ENCODE measurements at regions not wholly inside any gene's neighbourhood (a gene's known extent, or its start where the extent isn't known, plus 50 kb on each side); places are given as distances from the start of the nearest gene placed in this dataset.

DNA sequence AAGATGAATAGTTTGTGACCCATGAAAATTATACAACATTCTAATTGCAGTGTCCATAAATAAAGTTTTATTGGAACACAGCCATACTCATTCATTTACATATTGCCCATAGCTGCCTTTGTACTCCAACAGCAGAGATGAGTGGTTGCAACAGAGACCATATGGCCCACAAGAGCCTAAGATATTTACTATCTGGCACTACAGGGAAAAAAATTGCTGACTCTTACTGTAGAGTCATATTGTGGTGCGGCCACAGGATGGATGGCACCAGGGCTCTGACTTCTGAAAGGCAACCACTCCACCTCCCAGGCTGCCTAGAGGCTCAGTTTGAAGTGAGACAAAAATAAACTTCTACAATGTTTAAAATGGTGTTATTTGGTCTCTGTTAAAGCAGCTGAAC is 404.0 kb upstream of the ATP5MC3 start:
- ATAC-seq: no peak
- no peak for TF ChIP-seq ZFP30 (CRISPR knock-in tag; IDR thresholded peaks at IDR 0.05)
- no peak for TF ChIP-seq TOX (CRISPR knock-in tag; IDR thresholded peaks at IDR 0.05; ENCODE audit: borderline replicate concordance)
- no peak for TF ChIP-seq OSR1 (CRISPR knock-in tag; IDR thresholded peaks at IDR 0.05)
- TF ChIP-seq ZFP3 (CRISPR knock-in tag; IDR thresholded peaks at IDR 0.05): no peak
- TF ChIP-seq SNAI2 (CRISPR knock-in tag; IDR thresholded peaks at IDR 0.05): no peak
- TF ChIP-seq, protein P1, sequence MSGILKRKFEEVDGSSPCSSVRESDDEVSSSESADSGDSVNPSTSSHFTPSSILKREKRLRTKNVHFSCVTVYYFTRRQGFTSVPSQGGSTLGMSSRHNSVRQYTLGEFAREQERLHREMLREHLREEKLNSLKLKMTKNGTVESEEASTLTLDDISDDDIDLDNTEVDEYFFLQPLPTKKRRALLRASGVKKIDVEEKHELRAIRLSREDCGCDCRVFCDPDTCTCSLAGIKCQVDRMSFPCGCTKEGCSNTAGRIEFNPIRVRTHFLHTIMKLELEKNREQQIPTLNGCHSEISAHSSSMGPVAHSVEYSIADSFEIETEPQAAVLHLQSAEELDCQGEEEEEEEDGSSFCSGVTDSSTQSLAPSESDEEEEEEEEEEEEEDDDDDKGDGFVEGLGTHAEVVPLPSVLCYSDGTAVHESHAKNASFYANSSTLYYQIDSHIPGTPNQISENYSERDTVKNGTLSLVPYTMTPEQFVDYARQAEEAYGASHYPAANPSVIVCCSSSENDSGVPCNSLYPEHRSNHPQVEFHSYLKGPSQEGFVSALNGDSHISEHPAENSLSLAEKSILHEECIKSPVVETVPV (CRISPR knock-in tag; IDR thresholded peaks at IDR 0.05): no peak
- no peak for TF ChIP-seq RARB (CRISPR knock-in tag; IDR thresholded peaks at IDR 0.05)
- no peak for TF ChIP-seq CSDC2 (CRISPR knock-in tag; IDR thresholded peaks at IDR 0.05)
- TF ChIP-seq PATZ1 (CRISPR knock-in tag; IDR thresholded peaks at IDR 0.05; ENCODE audit: borderline replicate concordance): no peak
- no peak for TF ChIP-seq ZC3H10 (CRISPR knock-in tag; IDR thresholded peaks at IDR 0.05)
- TF ChIP-seq TCF4 (CRISPR knock-in tag; IDR thresholded peaks at IDR 0.05; ENCODE audit: borderline replicate concordance): no peak
- no peak for TF ChIP-seq ESRRG (CRISPR knock-in tag; IDR thresholded peaks at IDR 0.05)
- TF ChIP-seq CREB5 (CRISPR knock-in tag; IDR thresholded peaks at IDR 0.05; ENCODE audit: low read depth): no peak
- TF ChIP-seq ARNTL (CRISPR knock-in tag; IDR thresholded peaks at IDR 0.05; ENCODE audit: borderline replicate concordance, low read depth): no peak
- no peak for TF ChIP-seq BACH2 (CRISPR knock-in tag; IDR thresholded peaks at IDR 0.05; ENCODE audit: borderline replicate concordance)
- no peak for TF ChIP-seq ZNF70 (CRISPR knock-in tag; IDR thresholded peaks at IDR 0.05)
- TF ChIP-seq PPARA (CRISPR knock-in tag; IDR thresholded peaks at IDR 0.05; ENCODE audit: borderline replicate concordance): no peak
- no peak for TF ChIP-seq ZNF8 (CRISPR knock-in tag; IDR thresholded peaks at IDR 0.05)

DNA sequence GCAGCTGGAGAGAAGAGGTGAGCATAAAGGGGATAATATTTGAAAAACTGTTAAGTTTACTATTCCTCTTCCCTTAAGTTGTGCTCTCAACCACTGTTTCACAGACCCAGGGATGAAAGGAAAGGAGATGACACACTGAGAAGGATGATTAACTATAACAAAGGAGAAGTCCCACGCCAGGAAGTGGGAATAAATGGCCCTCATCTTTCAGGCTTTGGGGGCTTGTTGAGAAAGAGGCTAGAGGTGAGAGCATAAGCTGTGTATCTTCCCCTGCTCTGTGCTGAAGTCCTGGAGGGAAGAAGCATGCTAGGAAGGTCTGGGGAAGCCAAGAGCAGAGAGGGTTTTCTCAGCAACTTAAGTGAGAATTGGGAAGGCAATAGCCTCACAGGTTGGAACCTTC is 399.1 kb upstream of the ATP5MC3 start:
- TF ChIP-seq ARNTL (CRISPR knock-in tag; IDR thresholded peaks at IDR 0.05; ENCODE audit: borderline replicate concordance, low read depth) (no peak), ZC3H10 (CRISPR knock-in tag; IDR thresholded peaks at IDR 0.05) (no peak), ESRRG (CRISPR knock-in tag; IDR thresholded peaks at IDR 0.05) (no peak), OSR1 (CRISPR knock-in tag; IDR thresholded peaks at IDR 0.05) (no peak), ZNF565 (CRISPR knock-in tag; conservative IDR thresholded peaks at IDR 0.05; ENCODE audit: low read depth) (no peak), CSDC2 (CRISPR knock-in tag; IDR thresholded peaks at IDR 0.05) (no peak)
- ATAC-seq: no peak

DNA sequence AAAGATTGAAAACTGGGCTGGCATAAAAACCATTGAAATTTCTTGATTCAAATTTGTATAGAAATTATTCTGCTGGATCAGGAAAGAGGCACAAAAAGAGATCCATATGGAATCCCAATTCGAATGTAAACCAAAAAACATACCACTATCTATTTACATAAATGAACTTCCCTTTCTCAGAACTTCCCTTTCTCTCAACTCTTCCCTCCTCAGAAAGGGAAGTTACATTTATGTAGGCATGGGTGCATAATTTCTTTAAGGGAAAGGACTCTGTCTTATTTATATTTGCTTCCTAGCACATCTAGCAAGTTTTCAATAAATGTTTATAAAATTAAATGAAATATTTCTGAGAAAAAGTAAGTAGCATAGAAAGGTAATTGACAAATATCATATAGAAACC is 398.1 kb upstream of the ATP5MC3 start:
- ATAC-seq: no peak
- TF ChIP-seq ZFP3 (CRISPR knock-in tag; IDR thresholded peaks at IDR 0.05): no peak
- TF ChIP-seq RARB (CRISPR knock-in tag; IDR thresholded peaks at IDR 0.05): no peak
- no peak for TF ChIP-seq ESRRG (CRISPR knock-in tag; IDR thresholded peaks at IDR 0.05)
- TF ChIP-seq SNAI2 (CRISPR knock-in tag; IDR thresholded peaks at IDR 0.05): no peak
- no peak for TF ChIP-seq PATZ1 (CRISPR knock-in tag; IDR thresholded peaks at IDR 0.05; ENCODE audit: borderline replicate concordance)
- TF ChIP-seq ISL1 (CRISPR knock-in tag; IDR thresholded peaks at IDR 0.05): no peak
- TF ChIP-seq ZNF70 (CRISPR knock-in tag; IDR thresholded peaks at IDR 0.05): no peak
- no peak for TF ChIP-seq BACH2 (CRISPR knock-in tag; IDR thresholded peaks at IDR 0.05; ENCODE audit: borderline replicate concordance)
- no peak for TF ChIP-seq CSDC2 (CRISPR knock-in tag; IDR thresholded peaks at IDR 0.05)
- TF ChIP-seq ZFP30 (CRISPR knock-in tag; IDR thresholded peaks at IDR 0.05): no peak
- no peak for TF ChIP-seq TOX (CRISPR knock-in tag; IDR thresholded peaks at IDR 0.05; ENCODE audit: borderline replicate concordance)
- TF ChIP-seq CREB5 (CRISPR knock-in tag; IDR thresholded peaks at IDR 0.05; ENCODE audit: low read depth): no peak
- TF ChIP-seq ARNTL (CRISPR knock-in tag; IDR thresholded peaks at IDR 0.05; ENCODE audit: borderline replicate concordance, low read depth): no peak
- TF ChIP-seq OSR1 (CRISPR knock-in tag; IDR thresholded peaks at IDR 0.05): no peak
- TF ChIP-seq TCF4 (CRISPR knock-in tag; IDR thresholded peaks at IDR 0.05; ENCODE audit: borderline replicate concordance): no peak
- no peak for TF ChIP-seq ZNF565 (CRISPR knock-in tag; conservative IDR thresholded peaks at IDR 0.05; ENCODE audit: low read depth)
- no peak for TF ChIP-seq GLIS3 (CRISPR knock-in tag; IDR thresholded peaks at IDR 0.05)
- no peak for TF ChIP-seq TSHZ2 (CRISPR knock-in tag; IDR thresholded peaks at IDR 0.05)
- TF ChIP-seq PPARA (CRISPR knock-in tag; IDR thresholded peaks at IDR 0.05; ENCODE audit: borderline replicate concordance): no peak
- no peak for TF ChIP-seq ZNF8 (CRISPR knock-in tag; IDR thresholded peaks at IDR 0.05)
